ENCODE measurements at regions not wholly inside any gene's neighbourhood (a gene's known extent, or its start where the extent isn't known, plus 50 kb on each side); places are given as distances from the start of the nearest gene placed in this dataset.

- no peak for DNase-seq
These were observed 89.2 kb downstream of the KCNRG start for GRCh38 chr13:50104493-50104892.

GRCh38 chr13:50106559-50106958 is 91.3 kb downstream of the KCNRG start:
- DNase-seq, result no peak

- no peak for DNase-seq
These were observed 92.0 kb downstream of the KCNRG start for GRCh38 chr13:50107205-50107604.

DNA sequence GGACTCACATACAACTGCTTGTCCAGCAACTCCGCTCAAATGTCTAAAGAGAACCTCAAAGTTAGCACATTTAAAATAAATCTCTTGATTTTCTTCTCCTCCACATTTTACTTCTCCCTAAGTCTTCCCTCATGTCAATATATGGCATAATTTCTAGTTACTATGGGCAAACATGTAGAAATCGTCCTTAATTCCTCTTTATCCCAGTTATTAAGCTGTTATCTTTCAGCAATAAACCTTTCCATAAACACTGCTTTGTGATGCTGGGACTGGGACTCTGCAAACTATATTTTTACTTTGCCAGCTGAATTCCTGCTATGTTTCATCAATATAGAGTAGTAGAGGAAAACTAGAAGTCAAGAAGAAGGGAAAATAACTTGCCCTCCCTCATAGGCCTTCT is 99.7 kb downstream of the KCNRG start:
- DNase-seq, result no peak

GRCh38 chr13:50115695-50116094 is 100.5 kb downstream of the KCNRG start:
- no peak for DNase-seq

- DNase-seq, result no peak
These were observed 101.3 kb downstream of the KCNRG start for GRCh38 chr13:50116430-50116973.

DNA sequence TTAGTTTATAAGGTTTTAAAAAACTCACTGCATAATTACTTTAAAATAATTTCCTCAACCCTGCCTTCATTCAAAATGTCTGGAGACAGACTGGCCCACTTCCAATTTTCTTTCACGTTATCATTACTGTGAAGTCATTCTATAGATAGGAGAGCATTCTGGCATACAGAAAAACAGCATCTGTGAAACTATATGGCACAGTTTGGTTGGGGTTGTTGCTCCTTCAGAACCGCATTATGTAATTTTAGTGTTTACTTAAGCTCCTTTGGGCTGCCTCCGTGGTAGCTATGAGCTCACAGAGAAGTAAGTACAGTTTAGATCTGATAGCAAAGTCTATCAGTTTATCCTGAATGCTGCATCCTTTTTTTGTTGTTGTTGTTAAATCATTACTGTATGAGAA is 104.3 kb downstream of the KCNRG start:
- DNase-seq, result no peak

DNA sequence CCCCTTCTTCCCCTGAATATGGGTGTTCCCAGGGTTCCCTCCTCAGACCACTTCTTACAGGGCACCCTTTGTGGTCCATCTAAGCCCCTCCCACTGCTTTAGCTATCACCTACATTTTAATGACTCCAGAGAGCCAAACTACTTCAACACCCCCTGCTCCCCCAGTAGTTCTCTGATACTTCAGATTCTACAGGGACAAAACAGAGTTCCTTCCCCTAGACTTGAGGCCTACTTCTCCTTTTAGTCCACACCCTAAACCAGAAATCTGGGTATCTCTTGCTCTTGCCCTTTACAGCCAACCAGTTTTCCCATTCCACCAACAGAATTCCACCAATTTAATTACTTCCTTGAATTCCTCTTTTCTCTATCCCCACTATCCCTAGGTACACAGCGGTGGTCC is 107.2 kb downstream of the KCNRG start:
- no peak for DNase-seq

- no peak for DNase-seq
These were observed 107.8 kb downstream of the KCNRG start for GRCh38 chr13:50123002-50123401.

- no peak for DNase-seq
These were observed 108.2 kb downstream of the KCNRG start for GRCh38 chr13:50123515-50123861.

DNA sequence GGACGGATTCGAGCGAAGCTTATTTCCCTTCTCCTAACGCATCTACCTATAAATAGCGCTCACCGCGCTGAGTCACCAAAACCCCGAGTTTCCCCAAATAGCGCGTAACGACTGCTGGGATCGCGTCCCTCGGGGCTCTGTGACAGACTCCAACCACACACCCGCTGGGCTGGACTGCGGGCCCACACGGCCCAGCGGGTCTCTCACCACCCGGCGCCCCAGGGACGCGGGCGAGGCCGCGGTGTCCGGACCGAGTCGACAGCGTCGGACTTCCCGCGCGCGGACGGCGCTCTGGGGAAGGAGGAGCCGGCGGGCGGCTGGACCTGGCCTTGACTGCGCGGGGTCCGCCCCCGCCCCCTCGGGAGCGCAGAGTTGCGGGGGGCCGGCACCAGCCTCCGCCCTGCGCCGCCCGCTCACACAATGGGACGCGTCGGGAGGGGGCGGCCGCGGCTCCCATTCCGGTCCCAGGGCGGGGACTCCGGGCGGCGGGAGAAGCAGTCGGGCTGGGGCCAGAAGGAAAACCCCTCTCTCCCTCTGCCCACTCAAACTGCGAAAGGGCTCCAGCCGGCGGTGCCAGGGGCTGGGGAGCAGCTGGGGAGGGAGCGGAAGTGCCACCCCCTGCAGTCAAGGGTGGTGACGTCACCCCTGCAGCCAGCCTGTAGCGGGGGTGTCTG is 108.8 kb downstream of the KCNRG start:
- DNase-seq, result peak; percentile 88

- no peak for DNase-seq
These were observed 109.5 kb downstream of the KCNRG start for GRCh38 chr13:50124536-50125303.

GRCh38 chr13:50125304-50125553 is 110.0 kb downstream of the KCNRG start:
- DNase-seq, result peak; percentile 71

DNA sequence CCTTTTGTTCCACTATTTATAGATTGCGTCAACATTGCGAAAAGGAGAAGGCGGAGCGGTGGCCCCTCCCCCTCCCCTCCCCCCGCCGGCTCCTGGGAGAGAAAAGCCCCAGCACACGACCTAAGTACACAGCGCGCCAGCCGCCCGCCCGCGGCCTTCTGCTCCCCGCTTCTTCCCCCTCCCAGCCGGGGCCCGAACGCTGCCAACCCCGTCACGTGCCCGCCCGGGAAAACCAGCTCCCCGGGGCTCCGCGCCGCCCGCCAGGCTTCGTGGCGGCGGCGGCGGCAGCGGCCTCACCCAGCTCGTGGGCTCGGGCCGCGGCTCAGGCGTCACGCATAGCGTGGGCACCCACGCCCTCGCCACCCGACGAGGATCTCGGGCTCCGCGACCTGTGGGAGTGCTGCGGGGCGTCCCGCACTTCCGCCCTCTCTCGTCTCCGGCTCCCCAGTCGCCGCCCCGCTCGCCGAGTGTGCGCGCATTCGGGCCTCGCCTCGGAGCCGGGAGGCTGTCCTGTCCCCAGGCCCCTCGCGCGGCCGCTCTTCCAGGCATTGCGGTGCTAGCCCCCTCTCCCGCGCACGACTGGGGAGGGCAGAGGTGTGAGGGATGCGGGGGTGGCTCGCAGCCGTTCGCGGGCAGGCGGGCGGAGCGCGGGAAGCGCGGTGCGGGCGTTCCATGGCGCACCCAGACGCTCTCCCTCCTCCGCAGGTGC is 110.5 kb downstream of the KCNRG start:
- DNase-seq, result peak; percentile 87

DNA sequence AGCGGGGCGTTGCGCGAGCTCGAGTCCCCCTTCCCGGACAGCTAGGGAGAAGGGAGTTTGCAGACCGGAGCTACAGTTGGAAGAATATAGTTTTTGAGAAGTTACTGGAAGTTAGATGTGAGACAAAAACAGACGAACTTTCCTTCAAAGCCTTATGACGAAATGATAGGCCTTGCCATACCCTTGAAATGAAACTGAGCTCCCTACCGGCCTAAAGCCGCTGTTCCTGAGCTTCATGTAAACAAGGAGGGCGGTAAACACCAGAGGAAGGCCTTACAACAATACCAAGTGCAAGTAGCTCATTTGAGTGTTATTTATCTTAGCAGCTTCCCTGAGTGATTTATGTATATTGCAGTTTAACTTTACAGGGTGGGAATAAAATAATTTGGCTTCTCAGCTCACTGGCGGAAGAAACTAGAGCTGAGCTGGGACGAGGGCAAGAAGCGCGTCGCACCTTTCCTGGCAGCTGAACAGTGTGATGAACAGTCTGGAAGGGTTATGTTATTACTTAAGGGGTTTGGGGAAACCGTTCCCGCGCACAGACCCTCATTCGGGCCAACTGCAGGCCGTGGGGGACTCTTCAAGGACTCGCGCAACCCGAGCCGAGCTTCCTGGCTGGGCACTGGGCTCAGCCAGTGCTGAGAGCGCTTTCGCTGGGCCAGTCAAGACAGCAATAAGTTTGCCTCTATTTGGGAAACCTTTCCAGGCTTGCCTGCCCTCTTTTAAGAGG is 111.2 kb downstream of the KCNRG start:
- peak; percentile 38 for DNase-seq

- DNase-seq, result no peak
These were observed 111.9 kb downstream of the KCNRG start for GRCh38 chr13:50126993-50127725.

GRCh38 chr13:50127726-50128291 is 112.6 kb downstream of the KCNRG start:
- DNase-seq, result no peak

- DNase-seq, result no peak
These were observed 113.2 kb downstream of the KCNRG start for GRCh38 chr13:50128428-50128931.

DNA sequence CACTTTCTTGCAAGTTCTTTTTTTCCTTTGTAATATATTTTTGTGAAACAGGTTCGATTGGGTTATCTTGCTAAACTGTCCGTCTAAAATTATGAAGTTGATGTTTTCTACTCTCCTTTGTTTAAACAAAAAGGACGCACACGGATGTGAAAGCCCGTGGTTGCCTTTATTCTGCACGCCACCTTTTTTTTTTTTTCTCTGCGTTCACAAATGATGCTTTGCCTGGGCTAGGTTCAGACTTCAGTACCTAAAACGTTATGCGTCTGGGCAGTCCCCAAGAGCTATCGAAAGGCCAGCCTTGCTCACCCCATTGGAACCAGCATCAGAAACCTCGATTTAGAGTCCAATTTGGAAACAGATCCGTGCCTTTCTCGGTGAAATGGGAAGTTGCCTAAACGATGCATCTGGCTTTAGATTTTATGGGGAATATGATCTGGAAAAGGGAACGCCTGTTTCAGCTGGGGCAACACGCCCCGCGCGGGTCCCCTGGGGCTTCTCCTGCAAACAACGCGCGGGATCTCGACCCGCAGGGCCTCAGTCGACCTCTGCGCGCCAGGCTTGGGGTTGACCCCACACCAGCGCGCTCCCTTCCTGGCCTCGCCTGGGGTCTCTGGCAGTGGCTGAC is 113.9 kb downstream of the KCNRG start:
- no peak for DNase-seq

GRCh38 chr13:50129706-50130122 is 114.5 kb downstream of the KCNRG start:
- DNase-seq, result no peak

DNA sequence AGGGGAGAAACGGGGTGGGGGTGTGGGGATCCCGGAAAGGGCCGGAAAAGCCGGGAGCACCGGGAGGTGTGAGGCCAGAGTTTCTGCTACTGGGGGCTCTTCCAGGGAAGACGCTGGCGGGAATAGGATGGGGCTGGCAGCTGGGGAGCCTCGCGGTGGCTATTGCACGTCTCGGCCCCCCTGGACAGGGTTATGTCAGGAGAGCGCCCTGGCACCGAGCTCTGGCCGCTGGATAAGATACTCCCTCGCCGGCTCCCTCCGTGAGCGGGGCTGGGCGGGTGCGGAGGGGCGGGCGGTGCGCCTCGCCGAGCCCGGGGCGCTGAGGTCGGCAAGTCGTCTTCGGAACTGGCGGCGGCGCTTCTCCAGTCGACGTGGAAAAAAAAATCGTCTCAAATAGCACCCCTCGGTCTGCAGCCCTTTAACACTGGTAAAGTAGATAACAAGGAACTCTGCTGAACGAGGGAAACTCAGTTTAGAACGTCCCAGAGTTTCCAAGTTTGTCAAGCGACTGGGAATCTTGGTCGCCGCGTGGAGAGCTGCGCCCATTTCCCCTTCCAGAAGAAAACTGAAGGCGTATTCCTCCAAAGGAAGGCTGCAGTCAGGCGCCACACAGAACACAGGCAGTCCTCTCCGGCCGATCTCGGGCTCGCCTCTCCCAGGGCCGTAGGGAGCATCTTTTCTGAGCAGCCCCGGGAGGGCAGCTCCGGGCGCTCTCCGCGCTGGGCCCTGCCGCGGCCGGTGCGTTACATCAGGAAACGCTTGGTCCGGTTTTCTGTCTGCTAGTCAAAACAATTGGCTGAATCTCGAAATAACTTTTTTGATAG is 115.1 kb downstream of the KCNRG start:
- DNase-seq, result no peak

All from NCI-H1105 treated with DMSO at 0.1 percent for 48 hours (cell line).